GM21825 (cell line): ENCODE measurements at regions not wholly inside any gene's neighbourhood (a gene's known extent, or its start where the extent isn't known, plus 50 kb on each side); places are given as distances from the start of the nearest gene placed in this dataset.
"Not testable (repeated sequence)": the region's sequence is repeated elsewhere in the genome, so short reads cannot be mapped to it uniquely, and the experiment has no call there.

Experiments
- ATAC-seq: cut with Tn5 transposase; IDR thresholded peaks from one replicate; pipeline ENCODE4 v1.9.1; 2021; ENCODE audit warnings: mild to moderate bottlenecking, moderate library complexity; ENCODE audit not compliant: unreplicated experiment

GRCh38 chr5:14995229-14995628 is 123.7 kb upstream of the ANKH start:
- ATAC-seq = no peak

- ATAC-seq = not testable (repeated sequence)
Observed at GRCh38 chr5:14993459-14994133, 122.0 kb upstream of the ANKH start.

GRCh38 chr5:14992751-14993458 is 121.3 kb upstream of the ANKH start:
- peak; percentile 80 for ATAC-seq

GRCh38 chr5:14988223-14988622 is 116.6 kb upstream of the ANKH start:
- no peak for ATAC-seq

- no peak for ATAC-seq
Observed at GRCh38 chr5:14986413-14986812, 114.8 kb upstream of the ANKH start.

GRCh38 chr5:14983666-14984441 is 112.3 kb upstream of the ANKH start:
- ATAC-seq = no peak

GRCh38 chr5:14980698-14981097 is 109.1 kb upstream of the ANKH start:
- ATAC-seq = no peak

GRCh38 chr5:14977058-14977685 is 105.6 kb upstream of the ANKH start:
- ATAC-seq = no peak

GRCh38 chr5:14976486-14976885 is 104.9 kb upstream of the ANKH start:
- no peak for ATAC-seq

GRCh38 chr5:14971873-14972272 is 100.3 kb upstream of the ANKH start:
- ATAC-seq = no peak

- no peak for ATAC-seq
Observed at GRCh38 chr5:14968796-14969195, 97.2 kb upstream of the ANKH start.

- ATAC-seq = no peak
Observed at GRCh38 chr5:14967166-14967565, 95.6 kb upstream of the ANKH start.

GRCh38 chr5:14965815-14966214 is 94.2 kb upstream of the ANKH start:
- ATAC-seq = no peak

- ATAC-seq = no peak
Observed at GRCh38 chr5:14962604-14963003, 91.0 kb upstream of the ANKH start.

- no peak for ATAC-seq
Observed at GRCh38 chr5:14960120-14960462, 88.5 kb upstream of the ANKH start.

- ATAC-seq = no peak
Observed at GRCh38 chr5:14959399-14960119, 88.0 kb upstream of the ANKH start.

- no peak for ATAC-seq
Observed at GRCh38 chr5:14958188-14958587, 86.6 kb upstream of the ANKH start.

- no peak for ATAC-seq
Observed at GRCh38 chr5:14956423-14957046, 85.0 kb upstream of the ANKH start.

- ATAC-seq = no peak
Observed at GRCh38 chr5:14954616-14955343, 83.2 kb upstream of the ANKH start.

GRCh38 chr5:14954216-14954615 is 82.6 kb upstream of the ANKH start:
- no peak for ATAC-seq
